Fibroblast of skin of right biceps (primary cell): ENCODE measurements at regions not wholly inside any gene's neighbourhood (a gene's known extent, or its start where the extent isn't known, plus 50 kb on each side); places are given as distances from the start of the nearest gene placed in this dataset.
A peak's percentile ranks its signal among the peaks of the same experiment; 100 is the strongest.
"Not testable (repeated sequence)": the region's sequence is repeated elsewhere in the genome, so short reads cannot be mapped to it uniquely, and the experiment has no call there.

Experiments
- DNase-seq: peaks from one replicate; pipeline ENCODE4 v3.0.0-alpha.2; 2013

GRCh38 chr12:89053817-89054216, 298.5 kb downstream of the DUSP6 start:
- DNase-seq: not testable (repeated sequence)

GRCh38 chr12:89051065-89051677, 301.1 kb downstream of the DUSP6 start:
- DNase-seq: peak; percentile 64

GRCh38 chr12:89047856-89048418, 304.4 kb downstream of the DUSP6 start:
- DNase-seq: no peak

- DNase-seq: no peak
These were observed 311.2 kb downstream of the DUSP6 start for GRCh38 chr12:89041078-89041477.

- peak; percentile 55 for DNase-seq
These were observed 311.9 kb downstream of the DUSP6 start for GRCh38 chr12:89040146-89040964.

GRCh38 chr12:89038831-89039512, 313.3 kb downstream of the DUSP6 start:
- DNase-seq: no peak

- no peak for DNase-seq
These were observed 319.2 kb downstream of the DUSP6 start for GRCh38 chr12:89033062-89033461.

GRCh38 chr12:89029961-89030360, 322.3 kb downstream of the DUSP6 start:
- DNase-seq: peak; percentile 34

- no peak for DNase-seq
These were observed 327.7 kb downstream of the DUSP6 start for GRCh38 chr12:89024580-89024979.

- DNase-seq: no peak
These were observed 328.4 kb downstream of the DUSP6 start for GRCh38 chr12:89023936-89024335.

GRCh38 chr12:89020689-89021088, 331.6 kb downstream of the DUSP6 start:
- no peak for DNase-seq

- no peak for DNase-seq
These were observed 332.2 kb downstream of the DUSP6 start for GRCh38 chr12:89020121-89020480.

GRCh38 chr12:89019439-89020120, 332.7 kb downstream of the DUSP6 start:
- peak; percentile 83 for DNase-seq

GRCh38 chr12:89016970-89017778, 335.1 kb downstream of the DUSP6 start:
- peak; percentile 68 for DNase-seq

GRCh38 chr12:89015419-89015818, 336.9 kb downstream of the DUSP6 start:
- no peak for DNase-seq

GRCh38 chr12:88998421-88998820, 353.9 kb downstream of the DUSP6 start:
- DNase-seq: no peak

- no peak for DNase-seq
These were observed 356.0 kb downstream of the DUSP6 start for GRCh38 chr12:88996200-88996788.

GRCh38 chr12:88994971-88995370, 357.3 kb downstream of the DUSP6 start:
- no peak for DNase-seq

GRCh38 chr12:88994537-88994936, 357.8 kb downstream of the DUSP6 start:
- DNase-seq: peak; percentile 37

GRCh38 chr12:88993651-88994050, 358.6 kb downstream of the DUSP6 start:
- DNase-seq: peak; percentile 66

GRCh38 chr12:88986056-88986455, 366.2 kb downstream of the DUSP6 start:
- no peak for DNase-seq

- DNase-seq: peak; percentile 35
These were observed 366.7 kb downstream of the DUSP6 start for GRCh38 chr12:88985631-88986030.
